NCI-H2227 (cell line): ENCODE measurements at regions not wholly inside any gene's neighbourhood (a gene's known extent, or its start where the extent isn't known, plus 50 kb on each side); places are given as distances from the start of the nearest gene placed in this dataset.
"Not testable (repeated sequence)": the region's sequence is repeated elsewhere in the genome, so short reads cannot be mapped to it uniquely, and the experiment has no call there.

Experiments
- DNase-seq: peaks from one replicate; lab custom pipeline; 2025; ENCODE audit not compliant: unreplicated experiment; lab: John Stamatoyannopoulos, UW

- no peak for DNase-seq
Measured at GRCh38 chr1:232579958-232580941, 49.7 kb downstream of the SIPA1L2 start.

- DNase-seq = no peak
Measured at GRCh38 chr1:232579466-232579865, 50.5 kb downstream of the SIPA1L2 start.

- no peak for DNase-seq
Measured at GRCh38 chr1:232578651-232579195, 51.2 kb downstream of the SIPA1L2 start.

GRCh38 chr1:232577772-232578171 is 52.2 kb downstream of the SIPA1L2 start:
- no peak for DNase-seq

GRCh38 chr1:232576537-232576936 is 53.4 kb downstream of the SIPA1L2 start:
- no peak for DNase-seq

GRCh38 chr1:232575763-232576040 is 54.2 kb downstream of the SIPA1L2 start:
- no peak for DNase-seq

GRCh38 chr1:232574889-232575762 is 54.8 kb downstream of the SIPA1L2 start:
- DNase-seq = peak; percentile 36

- DNase-seq = no peak
Measured at GRCh38 chr1:232574077-232574476, 55.9 kb downstream of the SIPA1L2 start.

GRCh38 chr1:232571523-232571922 is 58.4 kb downstream of the SIPA1L2 start:
- no peak for DNase-seq

- no peak for DNase-seq
Measured at GRCh38 chr1:232570007-232570406, 59.9 kb downstream of the SIPA1L2 start.

GRCh38 chr1:232569554-232569921 is 60.4 kb downstream of the SIPA1L2 start:
- DNase-seq = not testable (repeated sequence)

GRCh38 chr1:232568906-232569553 is 60.9 kb downstream of the SIPA1L2 start:
- no peak for DNase-seq

- no peak for DNase-seq
Measured at GRCh38 chr1:232568331-232568852, 61.5 kb downstream of the SIPA1L2 start.

GRCh38 chr1:232566093-232566492 is 63.8 kb downstream of the SIPA1L2 start:
- DNase-seq = no peak

GRCh38 chr1:232562855-232563510 is 67.0 kb downstream of the SIPA1L2 start:
- DNase-seq = no peak

- no peak for DNase-seq
Measured at GRCh38 chr1:232561381-232561780, 68.6 kb downstream of the SIPA1L2 start.

- DNase-seq = no peak
Measured at GRCh38 chr1:232560940-232561339, 69.0 kb downstream of the SIPA1L2 start.

GRCh38 chr1:232558954-232559353 is 71.0 kb downstream of the SIPA1L2 start:
- no peak for DNase-seq

- DNase-seq = no peak
Measured at GRCh38 chr1:232557502-232558191, 72.3 kb downstream of the SIPA1L2 start.

- no peak for DNase-seq
Measured at GRCh38 chr1:232557096-232557495, 72.8 kb downstream of the SIPA1L2 start.
